ENCODE measurements at regions not wholly inside any gene's neighbourhood (a gene's known extent, or its start where the extent isn't known, plus 50 kb on each side); places are given as distances from the start of the nearest gene placed in this dataset.

DNA sequence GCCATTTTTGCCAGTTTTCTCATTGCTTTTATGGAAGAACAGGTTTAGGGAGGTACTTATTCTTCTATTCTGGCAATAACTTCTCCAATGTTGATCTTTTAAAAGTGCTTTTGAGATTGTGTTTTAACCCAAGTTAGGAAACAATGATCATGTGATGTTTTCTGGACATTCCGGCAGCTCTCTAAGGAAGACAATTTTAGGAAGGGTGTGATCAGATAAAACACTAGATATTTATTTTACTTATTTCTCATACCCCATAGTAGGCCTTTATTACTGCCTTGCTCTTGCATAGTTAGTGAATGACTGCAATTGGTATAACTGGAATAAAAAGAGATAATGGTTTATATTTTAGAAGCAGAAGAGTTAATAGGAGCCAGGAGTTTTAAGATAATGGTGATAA is 68.4 kb upstream of the SPATA13 start:
- WGBS, 3 donors: 85 to 94% (median 87%) methylated on average over 1 of the region's 1 CpG
- H3K27ac ChIP-seq (ENCODE audit: low read depth in 1 of 3, low read length in 2 of 3): no peak overlapping the region
- H3K27me3 ChIP-seq (ENCODE audit: control insufficient read depth in 3 of 3, insufficient read depth in 3 of 3, low read length in 3 of 3): no peaks in the 10 kb centered on the region
- no peaks in the 10 kb centered on the region for H3K36me3 ChIP-seq (ENCODE audit: control insufficient read depth in 3 of 3, insufficient read depth in 2 of 3, low read depth in 1 of 3, low read length in 3 of 3)
- no peaks in the 10 kb centered on the region for H3K4me1 ChIP-seq (ENCODE audit: control insufficient read depth in 3 of 3, insufficient read depth in 2 of 3, low read depth in 1 of 3, low read length in 2 of 3)
- H3K9me3 ChIP-seq (ENCODE audit: control insufficient read depth in 2 of 2, insufficient read depth in 1 of 2, low read depth in 1 of 2, low read length in 1 of 2): no peaks in the 10 kb centered on the region
- H3K4me3 ChIP-seq (ENCODE audit: low read depth in 1 of 3, low read length in 3 of 3): no peak overlapping the region
- FAIRE-seq (no peak), DNase-seq (no peak)

DNA sequence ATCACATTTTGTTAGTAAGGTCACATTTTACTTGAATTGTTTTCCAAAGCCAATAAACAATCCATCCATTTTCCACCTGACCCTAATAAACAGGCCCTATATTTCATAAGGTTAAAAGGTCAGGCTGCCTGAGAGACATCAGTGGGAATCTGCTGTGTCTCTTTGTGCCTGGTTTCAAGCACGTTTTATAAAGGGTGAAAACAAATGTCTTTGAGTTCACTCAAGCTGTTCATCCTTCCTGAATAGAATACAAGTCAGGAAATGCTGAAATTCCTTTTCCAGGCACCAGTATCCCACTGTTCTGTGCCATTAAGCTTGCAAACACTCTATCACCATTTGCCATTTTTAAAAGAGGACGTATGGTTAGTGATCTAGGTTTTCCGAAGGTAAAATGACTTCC is 67.5 kb upstream of the SPATA13 start:
- WGBS, 3 donors: 88 to 95% (median 89%) methylated on average over 3 of the region's 3 CpGs
- H3K4me1 ChIP-seq (ENCODE audit: control insufficient read depth in 3 of 3, insufficient read depth in 2 of 3, low read depth in 1 of 3, low read length in 2 of 3): no peaks in the 10 kb centered on the region
- no peaks in the 10 kb centered on the region for H3K36me3 ChIP-seq (ENCODE audit: control insufficient read depth in 3 of 3, insufficient read depth in 2 of 3, low read depth in 1 of 3, low read length in 3 of 3)
- H3K9me3 ChIP-seq (ENCODE audit: control insufficient read depth in 2 of 2, insufficient read depth in 1 of 2, low read depth in 1 of 2, low read length in 1 of 2): no peaks in the 10 kb centered on the region
- FAIRE-seq (no peak), DNase-seq (no peak)
- H3K27me3 ChIP-seq (ENCODE audit: control insufficient read depth in 3 of 3, insufficient read depth in 3 of 3, low read length in 3 of 3): no peaks in the 10 kb centered on the region
- H3K4me3 ChIP-seq (ENCODE audit: low read depth in 1 of 3, low read length in 3 of 3): no peak overlapping the region
- H3K27ac ChIP-seq (ENCODE audit: low read depth in 1 of 3, low read length in 2 of 3): no peak overlapping the region

DNA sequence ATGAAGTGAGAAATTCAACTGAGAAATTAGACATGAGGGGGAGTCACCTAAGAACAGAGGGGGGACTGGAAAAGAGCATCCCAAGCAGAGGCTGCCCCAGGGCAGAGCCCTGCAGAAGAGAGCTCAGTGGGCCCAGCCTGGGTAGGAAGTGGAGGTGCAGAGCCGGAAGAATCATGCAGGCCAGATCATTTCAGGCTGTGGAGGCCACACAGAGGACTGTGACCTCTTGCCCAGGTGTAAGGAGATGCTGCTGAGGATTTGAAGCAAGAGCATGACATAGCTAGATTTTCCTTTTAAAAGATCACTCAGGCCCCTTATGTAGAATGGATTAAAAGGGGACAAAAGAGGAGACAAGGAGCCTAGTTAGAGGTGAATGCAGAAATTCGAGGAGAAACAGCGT is 63.9 kb upstream of the SPATA13 start:
- no peak for DNase-seq
- FAIRE-seq: no peak
- WGBS, 3 donors: 90 to 98% (median 94%) methylated on average over 3 of the region's 3 CpGs
- Histone ChIP-seq H3K4me1 (ENCODE audit: control insufficient read depth in 3 of 3, insufficient read depth in 2 of 3, low read depth in 1 of 3, low read length in 2 of 3) (no peaks in the 10 kb centered on the region), H3K27me3 (ENCODE audit: control insufficient read depth in 3 of 3, insufficient read depth in 3 of 3, low read length in 3 of 3) (no peaks in the 10 kb centered on the region), H3K4me3 (ENCODE audit: low read depth in 1 of 3, low read length in 3 of 3) (no peak overlapping the region), H3K27ac (ENCODE audit: low read depth in 1 of 3, low read length in 2 of 3) (no peak overlapping the region), H3K36me3 (ENCODE audit: control insufficient read depth in 3 of 3, insufficient read depth in 2 of 3, low read depth in 1 of 3, low read length in 3 of 3) (no peaks in the 10 kb centered on the region), H3K9me3 (ENCODE audit: control insufficient read depth in 2 of 2, insufficient read depth in 1 of 2, low read depth in 1 of 2, low read length in 1 of 2) (no peaks in the 10 kb centered on the region)

DNA sequence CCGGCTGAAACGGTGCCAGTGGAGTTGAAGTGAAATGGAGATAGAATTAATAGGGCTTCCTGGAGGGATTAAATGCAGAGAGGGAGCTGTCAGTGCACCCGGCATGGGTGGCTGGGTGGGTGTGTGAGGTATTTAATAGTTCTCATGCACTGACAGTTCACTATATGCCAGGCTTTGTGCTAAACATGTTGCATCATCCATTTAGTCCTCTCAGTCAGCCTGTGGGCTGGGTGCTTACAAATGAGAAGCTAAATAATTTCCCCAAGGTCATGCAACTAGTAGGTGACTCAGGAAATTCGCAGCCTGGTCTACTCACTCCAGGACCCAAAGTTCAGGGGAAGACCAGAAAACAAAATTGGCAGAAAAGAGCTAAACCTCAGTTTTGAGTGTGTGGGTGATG is 63.5 kb upstream of the SPATA13 start:
- FAIRE-seq: no peak

DNA sequence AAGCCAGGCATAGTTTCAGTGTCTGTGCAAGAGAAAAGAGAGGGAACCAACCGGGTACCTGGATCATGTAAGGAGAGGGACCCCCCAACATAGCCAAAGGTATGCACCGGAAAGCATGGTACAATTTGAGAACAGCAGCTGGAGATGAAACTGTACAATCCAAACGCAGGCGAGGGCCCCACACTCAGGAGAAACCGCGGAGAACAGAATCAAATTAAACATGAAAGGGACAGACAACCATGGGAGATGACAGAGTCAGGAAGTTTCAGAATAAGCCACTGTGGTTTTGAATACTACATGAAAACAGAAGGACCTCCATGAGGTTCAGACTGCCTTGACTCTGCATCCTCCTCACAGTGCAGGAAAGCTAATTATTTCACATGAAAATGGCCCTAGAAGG is 62.9 kb upstream of the SPATA13 start:
- WGBS, 3 donors: 79 to 91% (median 81%) methylated on average over 6 of the region's 6 CpGs
- no peak for DNase-seq
- H3K27me3 ChIP-seq (ENCODE audit: control insufficient read depth in 3 of 3, insufficient read depth in 3 of 3, low read length in 3 of 3): no peaks in the 10 kb centered on the region
- no peak overlapping the region for H3K27ac ChIP-seq (ENCODE audit: low read depth in 1 of 3, low read length in 2 of 3)
- H3K4me3 ChIP-seq (ENCODE audit: low read depth in 1 of 3, low read length in 3 of 3): no peak overlapping the region
- FAIRE-seq: no peak
- no peaks in the 10 kb centered on the region for H3K4me1 ChIP-seq (ENCODE audit: control insufficient read depth in 3 of 3, insufficient read depth in 2 of 3, low read depth in 1 of 3, low read length in 2 of 3)
- no peaks in the 10 kb centered on the region for H3K36me3 ChIP-seq (ENCODE audit: control insufficient read depth in 3 of 3, insufficient read depth in 2 of 3, low read depth in 1 of 3, low read length in 3 of 3)
- H3K9me3 ChIP-seq (ENCODE audit: control insufficient read depth in 2 of 2, insufficient read depth in 1 of 2, low read depth in 1 of 2, low read length in 1 of 2): no peaks in the 10 kb centered on the region

More for the DNA sequence above, 63.5 kb upstream of the SPATA13 start:
- Histone ChIP-seq H3K36me3 (ENCODE audit: control insufficient read depth in 3 of 3, insufficient read depth in 2 of 3, low read depth in 1 of 3, low read length in 3 of 3) (no peaks in the 10 kb centered on the region), H3K27ac (ENCODE audit: low read depth in 1 of 3, low read length in 2 of 3) (no peak overlapping the region), H3K4me3 (ENCODE audit: low read depth in 1 of 3, low read length in 3 of 3) (no peak overlapping the region), H3K9me3 (ENCODE audit: control insufficient read depth in 2 of 2, insufficient read depth in 1 of 2, low read depth in 1 of 2, low read length in 1 of 2) (no peaks in the 10 kb centered on the region), H3K27me3 (ENCODE audit: control insufficient read depth in 3 of 3, insufficient read depth in 3 of 3, low read length in 3 of 3) (no peaks in the 10 kb centered on the region), H3K4me1 (ENCODE audit: control insufficient read depth in 3 of 3, insufficient read depth in 2 of 3, low read depth in 1 of 3, low read length in 2 of 3) (no peaks in the 10 kb centered on the region)
- no peak for DNase-seq
- 63 to 84% (median 68%) methylated on average over 4 of the region's 4 CpGs for WGBS, 3 donors

DNA sequence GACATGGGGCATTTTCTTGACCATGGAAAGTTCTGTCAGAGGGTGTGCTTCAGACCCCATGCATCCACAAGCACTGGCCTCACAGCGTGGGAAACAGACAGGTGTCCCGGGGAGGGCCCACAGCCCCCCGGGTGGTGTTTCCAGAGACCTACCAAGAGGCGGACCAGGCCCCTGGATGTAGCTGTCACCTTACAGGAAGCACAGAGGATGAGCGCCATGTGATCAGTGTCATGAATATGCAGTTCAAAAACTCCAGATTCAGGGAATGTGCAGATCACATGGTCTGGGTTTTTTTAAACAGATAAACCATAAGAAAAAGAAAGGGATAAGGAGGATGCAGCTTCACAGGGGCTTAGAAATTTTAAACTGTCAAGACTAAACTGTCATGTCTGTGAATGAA is 61.0 kb upstream of the SPATA13 start:
- H3K4me3 ChIP-seq (ENCODE audit: low read depth in 1 of 3, low read length in 3 of 3): no peak overlapping the region
- H3K9me3 ChIP-seq (ENCODE audit: control insufficient read depth in 2 of 2, insufficient read depth in 1 of 2, low read depth in 1 of 2, low read length in 1 of 2): no peaks in the 10 kb centered on the region
- no peak for DNase-seq
- H3K4me1 ChIP-seq (ENCODE audit: control insufficient read depth in 3 of 3, insufficient read depth in 2 of 3, low read depth in 1 of 3, low read length in 2 of 3): no peaks in the 10 kb centered on the region
- 80 to 88% (median 87%) methylated on average over 5 of the region's 5 CpGs for WGBS, 3 donors
- no peaks in the 10 kb centered on the region for H3K36me3 ChIP-seq (ENCODE audit: control insufficient read depth in 3 of 3, insufficient read depth in 2 of 3, low read depth in 1 of 3, low read length in 3 of 3)
- no peak overlapping the region for H3K27ac ChIP-seq (ENCODE audit: low read depth in 1 of 3, low read length in 2 of 3)
- H3K27me3 ChIP-seq (ENCODE audit: control insufficient read depth in 3 of 3, insufficient read depth in 3 of 3, low read length in 3 of 3): peaks cover 0 to 2% (median 0%) of the 10 kb centered on the region in 3 donors
- FAIRE-seq: no peak

DNA sequence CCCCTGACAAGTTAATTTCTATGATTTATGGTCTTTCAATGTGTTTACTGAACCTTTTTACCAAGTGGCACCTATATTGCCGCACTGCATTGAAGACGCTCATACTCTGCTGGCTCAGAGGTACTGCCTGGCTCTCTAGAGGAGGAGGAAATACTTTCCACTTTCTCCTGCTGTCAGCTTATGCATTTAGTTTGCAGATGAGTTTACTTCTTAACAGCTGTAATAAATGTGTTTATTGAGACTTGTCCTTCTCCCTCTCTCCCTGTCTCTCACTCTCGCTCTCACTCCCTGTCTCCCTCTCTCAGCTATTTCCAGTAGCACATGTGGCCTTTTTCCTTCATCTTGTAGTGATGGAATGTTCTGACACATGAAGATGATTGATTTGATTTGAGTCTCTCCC is 60.3 kb upstream of the SPATA13 start:
- Histone ChIP-seq H3K36me3 (ENCODE audit: control insufficient read depth in 3 of 3, insufficient read depth in 2 of 3, low read depth in 1 of 3, low read length in 3 of 3) (no peaks in the 10 kb centered on the region), H3K4me1 (ENCODE audit: control insufficient read depth in 3 of 3, insufficient read depth in 2 of 3, low read depth in 1 of 3, low read length in 2 of 3) (no peaks in the 10 kb centered on the region), H3K27me3 (ENCODE audit: control insufficient read depth in 3 of 3, insufficient read depth in 3 of 3, low read length in 3 of 3) (peaks cover 0 to 2% (median 0%) of the 10 kb centered on the region in 3 donors), H3K9me3 (ENCODE audit: control insufficient read depth in 2 of 2, insufficient read depth in 1 of 2, low read depth in 1 of 2, low read length in 1 of 2) (no peaks in the 10 kb centered on the region), H3K27ac (ENCODE audit: low read depth in 1 of 3, low read length in 2 of 3) (no peak overlapping the region), H3K4me3 (ENCODE audit: low read depth in 1 of 3, low read length in 3 of 3) (no peak overlapping the region)
- 81 to 88% (median 86%) methylated on average over 3 of the region's 3 CpGs for WGBS, 3 donors
- DNase-seq: no peak
- no peak for FAIRE-seq

DNA sequence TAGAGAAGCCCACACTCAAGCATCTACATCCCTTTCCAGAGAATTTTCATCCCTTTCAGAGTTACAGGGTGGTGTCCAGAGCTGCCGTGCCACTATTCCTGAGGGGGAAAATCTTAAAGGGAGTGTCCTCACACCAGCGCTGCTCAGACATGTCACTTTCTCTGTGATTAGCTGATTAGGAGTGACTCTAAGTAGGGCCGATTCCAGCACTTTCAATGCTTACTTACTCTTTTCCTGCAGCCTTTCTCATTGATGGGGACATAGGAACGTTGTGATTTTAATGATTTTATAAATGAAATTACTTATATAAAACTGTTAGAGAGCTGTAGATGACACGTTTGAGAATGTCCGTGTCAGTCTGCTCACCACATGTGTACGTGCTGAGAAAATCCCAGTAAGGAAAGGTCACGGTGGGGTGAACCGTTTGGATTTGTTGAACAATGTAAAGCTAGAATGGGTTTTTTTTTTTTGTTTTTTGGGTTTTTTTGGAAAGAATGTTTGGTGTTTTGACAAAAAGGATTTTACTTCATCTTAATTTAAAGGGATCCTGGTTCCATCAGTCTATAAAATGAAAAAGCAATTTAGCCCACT is 56.6 kb upstream of the SPATA13 start:
- Histone ChIP-seq H3K9me3 (ENCODE audit: control insufficient read depth in 2 of 2, insufficient read depth in 1 of 2, low read depth in 1 of 2, low read length in 1 of 2) (no peaks in the 10 kb centered on the region), H3K4me3 (ENCODE audit: low read depth in 1 of 3, low read length in 3 of 3) (no peak overlapping the region), H3K27ac (ENCODE audit: low read depth in 1 of 3, low read length in 2 of 3) (no peak overlapping the region), H3K27me3 (ENCODE audit: control insufficient read depth in 3 of 3, insufficient read depth in 3 of 3, low read length in 3 of 3) (peaks cover 0 to 2% (median 0%) of the 10 kb centered on the region in 3 donors), H3K36me3 (ENCODE audit: control insufficient read depth in 3 of 3, insufficient read depth in 2 of 3, low read depth in 1 of 3, low read length in 3 of 3) (no peaks in the 10 kb centered on the region), H3K4me1 (ENCODE audit: control insufficient read depth in 3 of 3, insufficient read depth in 2 of 3, low read depth in 1 of 3, low read length in 2 of 3) (no peaks in the 10 kb centered on the region)
- DNase-seq: no peak
- WGBS, 3 donors: 72 to 79% (median 72%) methylated on average over 9 of the region's 9 CpGs
- FAIRE-seq: no peak

DNA sequence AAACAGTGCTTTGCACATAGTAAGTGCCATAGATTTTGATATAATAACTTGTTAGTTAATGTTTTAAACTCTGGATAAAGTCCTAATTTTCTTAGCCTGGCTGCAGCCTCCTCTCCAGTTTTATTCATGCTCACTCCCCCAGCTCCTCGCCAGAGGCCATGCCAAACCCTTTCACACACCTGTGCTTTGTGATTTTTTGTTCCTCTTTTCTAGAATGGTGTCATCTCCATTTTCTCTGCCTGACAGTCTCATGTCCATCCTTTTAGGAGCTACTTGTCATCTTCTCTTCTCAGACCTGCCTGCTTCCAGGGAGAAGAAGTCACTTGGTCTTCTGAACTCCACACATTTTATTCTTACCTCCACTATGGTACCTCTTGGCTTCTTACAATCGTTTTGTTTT is 55.8 kb upstream of the SPATA13 start:
- Histone ChIP-seq H3K27ac (ENCODE audit: low read depth in 1 of 3, low read length in 2 of 3) (no peak overlapping the region), H3K27me3 (ENCODE audit: control insufficient read depth in 3 of 3, insufficient read depth in 3 of 3, low read length in 3 of 3) (peaks cover 0 to 2% (median 0%) of the 10 kb centered on the region in 3 donors), H3K4me1 (ENCODE audit: control insufficient read depth in 3 of 3, insufficient read depth in 2 of 3, low read depth in 1 of 3, low read length in 2 of 3) (no peaks in the 10 kb centered on the region), H3K36me3 (ENCODE audit: control insufficient read depth in 3 of 3, insufficient read depth in 2 of 3, low read depth in 1 of 3, low read length in 3 of 3) (no peaks in the 10 kb centered on the region), H3K4me3 (ENCODE audit: low read depth in 1 of 3, low read length in 3 of 3) (no peak overlapping the region), H3K9me3 (ENCODE audit: control insufficient read depth in 2 of 2, insufficient read depth in 1 of 2, low read depth in 1 of 2, low read length in 1 of 2) (no peaks in the 10 kb centered on the region)
- FAIRE-seq: no peak
- DNase-seq: no peak
- 62 to 70% (median 65%) methylated on average over 2 of the region's 2 CpGs for WGBS, 3 donors

All from small intestine (tissue), 7 donors.